ENCODE measurements at regions not wholly inside any gene's neighbourhood (a gene's known extent, or its start where the extent isn't known, plus 50 kb on each side); places are given as distances from the start of the nearest gene placed in this dataset.

- H3K9me3 ChIP-seq (ENCODE audit: control insufficient read depth in 2 of 3, insufficient read depth in 1 of 3, low read length in 3 of 3), result no peaks in the 10 kb centered on the region
- no peak for FAIRE-seq
- no peak for TF ChIP-seq CTCF (IDR thresholded peaks at IDR 0.05; ENCODE audit: borderline replicate concordance, extremely low read depth, insufficient read depth)
- intact Hi-C loops (cut with DNase I), result no loop called here
- DNase-seq, result no peak
- H3K27ac ChIP-seq (ENCODE audit: low read depth in 2 of 2, low read length in 2 of 2), result no peak overlapping the region
- no peak overlapping the region for H3K4me3 ChIP-seq (ENCODE audit: low read length in 3 of 3)
- peaks cover 0 to 9% (median 0%) of the 10 kb centered on the region in 3 donors for H3K4me1 ChIP-seq (ENCODE audit: control insufficient read depth in 2 of 3, insufficient read depth in 2 of 3, low read depth in 1 of 3, low read length in 3 of 3)
- no peak overlapping the region for H3K9ac ChIP-seq (ENCODE audit: low read length in 3 of 3)
- H3K27me3 ChIP-seq (ENCODE audit: control insufficient read depth, insufficient read depth, low read length), result no peaks in the 10 kb centered on the region
- no peaks in the 10 kb centered on the region for H3K36me3 ChIP-seq (ENCODE audit: control insufficient read depth in 2 of 3, insufficient read depth in 3 of 3, low read length in 3 of 3)
These were observed 85.4 kb upstream of the RAPGEF2 start for GRCh38 chr4:159017323-159018026.

- Histone ChIP-seq H3K36me3 (ENCODE audit: control insufficient read depth in 2 of 3, insufficient read depth in 3 of 3, low read length in 3 of 3) (no peaks in the 10 kb centered on the region), H3K4me1 (ENCODE audit: control insufficient read depth in 2 of 3, insufficient read depth in 2 of 3, low read depth in 1 of 3, low read length in 3 of 3) (peaks cover 0 to 9% (median 0%) of the 10 kb centered on the region in 3 donors), H3K9ac (ENCODE audit: low read length in 3 of 3) (no peak overlapping the region), H3K27me3 (ENCODE audit: control insufficient read depth, insufficient read depth, low read length) (no peaks in the 10 kb centered on the region), H3K9me3 (ENCODE audit: control insufficient read depth in 2 of 3, insufficient read depth in 1 of 3, low read length in 3 of 3) (no peaks in the 10 kb centered on the region), H3K27ac (ENCODE audit: low read depth in 2 of 2, low read length in 2 of 2) (no peak overlapping the region), H3K4me3 (ENCODE audit: low read length in 3 of 3) (no peak overlapping the region)
- DNase-seq, result peak in 1 of 5 donors; percentile 39
- TF ChIP-seq CTCF (IDR thresholded peaks at IDR 0.05; ENCODE audit: borderline replicate concordance, extremely low read depth, insufficient read depth), result no peak
- no peak for FAIRE-seq
- intact Hi-C loops (cut with DNase I), result no loop called here
These were observed 84.7 kb upstream of the RAPGEF2 start for GRCh38 chr4:159018062-159018629.

GRCh38 chr4:159019356-159019755, 83.5 kb upstream of the RAPGEF2 start:
- Histone ChIP-seq H3K4me1 (ENCODE audit: control insufficient read depth in 2 of 3, insufficient read depth in 2 of 3, low read depth in 1 of 3, low read length in 3 of 3) (peaks cover 0 to 9% (median 0%) of the 10 kb centered on the region in 3 donors), H3K36me3 (ENCODE audit: control insufficient read depth in 2 of 3, insufficient read depth in 3 of 3, low read length in 3 of 3) (no peaks in the 10 kb centered on the region), H3K27ac (ENCODE audit: low read depth in 2 of 2, low read length in 2 of 2) (no peak overlapping the region), H3K4me3 (ENCODE audit: low read length in 3 of 3) (no peak overlapping the region), H3K9ac (ENCODE audit: low read length in 3 of 3) (no peak overlapping the region), H3K9me3 (ENCODE audit: control insufficient read depth in 2 of 3, insufficient read depth in 1 of 3, low read length in 3 of 3) (no peaks in the 10 kb centered on the region), H3K27me3 (ENCODE audit: control insufficient read depth, insufficient read depth, low read length) (no peaks in the 10 kb centered on the region)
- FAIRE-seq (no peak), DNase-seq (no peak)
- intact Hi-C loops (cut with DNase I), result no loop called here
- no peak for TF ChIP-seq CTCF (IDR thresholded peaks at IDR 0.05; ENCODE audit: borderline replicate concordance, extremely low read depth, insufficient read depth)

All from kidney (tissue), 13 donors.